HG03565 (cell line): ENCODE measurements at regions not wholly inside any gene's neighbourhood (a gene's known extent, or its start where the extent isn't known, plus 50 kb on each side); places are given as distances from the start of the nearest gene placed in this dataset.

Experiments
- ATAC-seq: cut with Tn5 transposase; IDR thresholded peaks from one replicate; pipeline ENCODE4 v1.9.1; 2021; ENCODE audit warnings: mild to moderate bottlenecking, moderate library complexity; ENCODE audit not compliant: unreplicated experiment

- no peak for ATAC-seq
Measured at GRCh38 chr7:8378349-8379019, 54.9 kb upstream of the NXPH1 start.

GRCh38 chr7:8379264-8379663 lies 54.1 kb upstream of the NXPH1 start:
- ATAC-seq, result no peak

- no peak for ATAC-seq
Measured at GRCh38 chr7:8380130-8380529, 53.3 kb upstream of the NXPH1 start.

- ATAC-seq, result no peak
Measured at GRCh38 chr7:8382004-8382730, 51.2 kb upstream of the NXPH1 start.
